MCF 10A (cell line): ENCODE measurements at regions not wholly inside any gene's neighbourhood (a gene's known extent, or its start where the extent isn't known, plus 50 kb on each side); places are given as distances from the start of the nearest gene placed in this dataset. TPM values are rescaled to one million over a fixed set of nuclear protein-coding genes. Genes with fewer than 3 reads are reported as not detected.

ENCODE experiments used
- BruUV-seq: library from RNA; stranded (reverse); fragments of 400-500 nt; replicated peaks from 2 replicates; lab custom pipeline; 2021; lab: Mats Ljungman, UMichigan
- CTCF ChIA-PET: fragments of 300-600 bp; sonication (Branson Sonifier 250); formaldehyde crosslinking; extraction: SDS; loops from one replicate; lab custom pipeline; 2021; ENCODE audit warnings: antibody characterized with exemption, inconsistent platforms; lab: Yijun Ruan, JAX
- POLR2A ChIA-PET: fragments of 300-600, 350-650 bp; sonication (Branson Sonifier 250); formaldehyde crosslinking; extraction: SDS; loops from one replicate; lab custom pipeline; 2020; ENCODE audit warnings: antibody characterized with exemption, inconsistent platforms; lab: Yijun Ruan, JAX
- DNase-seq: peaks from one replicate; pipeline ENCODE4 v3.0.0-alpha.2; 2018; ENCODE audit not compliant: unreplicated experiment
- H3K27ac Mint-ChIP-seq: one replicate; pipeline ENCODE4 v1.8.0; 2022; ENCODE audit warnings: mild to moderate bottlenecking, low read depth, mixed read lengths; ENCODE audit not compliant: unreplicated experiment
- H3K27me3 Mint-ChIP-seq: one replicate; pipeline ENCODE4 v1.8.0; 2022; ENCODE audit warnings: mixed read lengths; ENCODE audit not compliant: insufficient read depth, unreplicated experiment
- H3K36me3 Mint-ChIP-seq: one replicate; pipeline ENCODE4 v1.8.0; 2022; ENCODE audit warnings: mild to moderate bottlenecking, moderate library complexity, mixed read lengths; ENCODE audit not compliant: insufficient read depth, unreplicated experiment
- H3K4me1 Mint-ChIP-seq: one replicate; pipeline ENCODE4 v1.8.0; 2022; ENCODE audit warnings: mixed read lengths; ENCODE audit not compliant: insufficient read depth, unreplicated experiment
- H3K4me3 Mint-ChIP-seq: one replicate; pipeline ENCODE4 v1.8.0; 2022; ENCODE audit warnings: mild to moderate bottlenecking, moderate library complexity, mixed read lengths; ENCODE audit not compliant: unreplicated experiment
- H3K9me3 Mint-ChIP-seq: one replicate; pipeline ENCODE4 v1.8.0; 2022; ENCODE audit warnings: mixed read lengths; ENCODE audit not compliant: unreplicated experiment
- CTCF ChIP-seq: fragments of 200-600 bp; IDR thresholded peaks from one replicate; pipeline ENCODE4 v1.8.0; 2022; ENCODE audit warnings: antibody characterized with exemption, mild to moderate bottlenecking; ENCODE audit not compliant: unreplicated experiment
- intact Hi-C: fragments of 100-400 bp; cut with micrococcal nuclease; formaldehyde crosslinking; loops from 2 replicates; pipeline ENCODE4 v1.14.1; 2022
- microRNA-seq: library from miRNA; unstranded; fragments of <30 nt; microRNA quantifications from one replicate; pipeline ENCODE4 v1.2.0, GENCODE V29; 2022

- no peaks in the 10 kb centered on the region for H3K36me3 Mint-ChIP-seq
- TF ChIP-seq CTCF = no peak
- ChIA-PET POLR2A (no interaction called here), CTCF (interaction anchor here (0.6 kb wide), 1 partner anchor 481 kb away, joined by 3 read pairs; no protein-coding TSS in a partner anchor)
- BruUV-seq = no TSS peak
- DNase-seq = no peak
- peaks cover 21% of the 10 kb centered on the region for H3K9me3 Mint-ChIP-seq
- no peaks in the 10 kb centered on the region for H3K27me3 Mint-ChIP-seq
- no peak overlapping the region for H3K27ac Mint-ChIP-seq
- H3K4me1 Mint-ChIP-seq = no peaks in the 10 kb centered on the region
- intact Hi-C loops = no loop called here
- no peak overlapping the region for H3K4me3 Mint-ChIP-seq
These were observed 300.2 kb downstream of the SHANK2 start for GRCh38 chr11:70952191-70952590.

GRCh38 chr11:70953720-70954119 lies 298.7 kb downstream of the SHANK2 start:
- DNase-seq = no peak
- TF ChIP-seq CTCF = no peak
- ChIA-PET CTCF (interaction anchor here (0.7 kb wide), 1 partner anchor 161 kb away, joined by 3 read pairs; no protein-coding TSS in a partner anchor), POLR2A (no interaction called here)
- no TSS peak for BruUV-seq
- H3K4me3 Mint-ChIP-seq = no peak overlapping the region
- H3K36me3 Mint-ChIP-seq = no peaks in the 10 kb centered on the region
- intact Hi-C loops = no loop called here
- peaks cover 12% of the 10 kb centered on the region for H3K9me3 Mint-ChIP-seq
- H3K27ac Mint-ChIP-seq = no peak overlapping the region
- H3K27me3 Mint-ChIP-seq = no peaks in the 10 kb centered on the region
- H3K4me1 Mint-ChIP-seq = no peaks in the 10 kb centered on the region

GRCh38 chr11:70954471-70954870 lies 297.9 kb downstream of the SHANK2 start:
- intact Hi-C loops = no loop called here
- TF ChIP-seq CTCF = no peak
- H3K27ac Mint-ChIP-seq = no peak overlapping the region
- no peak overlapping the region for H3K4me3 Mint-ChIP-seq
- H3K9me3 Mint-ChIP-seq = peaks cover 12% of the 10 kb centered on the region
- H3K27me3 Mint-ChIP-seq = no peaks in the 10 kb centered on the region
- ChIA-PET CTCF (no interaction called here), POLR2A (no interaction called here)
- DNase-seq = no peak
- no TSS peak for BruUV-seq
- H3K4me1 Mint-ChIP-seq = no peaks in the 10 kb centered on the region
- H3K36me3 Mint-ChIP-seq = no peaks in the 10 kb centered on the region

Small RNAs in the stretch of these regions (microRNA-seq; reads per million reads assigned to microRNA genes)
- gene MIR3664 = not detected
